ENCODE measurements at regions not wholly inside any gene's neighbourhood (a gene's known extent, or its start where the extent isn't known, plus 50 kb on each side); places are given as distances from the start of the nearest gene placed in this dataset.

GRCh38 chr7:67713451-67714056 lies 716.9 kb downstream of the TYW1 start:
- no peak overlapping the region for H3K27ac Mint-ChIP-seq
- H3K9me3 Mint-ChIP-seq: peaks cover 5% of the 10 kb centered on the region
- no peak overlapping the region for H3K4me3 Mint-ChIP-seq
- H3K36me3 Mint-ChIP-seq: no peaks in the 10 kb centered on the region
- no peaks in the 10 kb centered on the region for H3K27me3 Mint-ChIP-seq
- no peaks in the 10 kb centered on the region for H3K4me1 Mint-ChIP-seq
- ATAC-seq: no peak

GRCh38 chr7:67716729-67717128 lies 720.1 kb downstream of the TYW1 start:
- no peak for ATAC-seq
- no peaks in the 10 kb centered on the region for H3K4me1 Mint-ChIP-seq
- H3K27me3 Mint-ChIP-seq: no peaks in the 10 kb centered on the region
- H3K36me3 Mint-ChIP-seq: no peaks in the 10 kb centered on the region
- no peaks in the 10 kb centered on the region for H3K9me3 Mint-ChIP-seq
- no peak overlapping the region for H3K27ac Mint-ChIP-seq
- H3K4me3 Mint-ChIP-seq: no peak overlapping the region

GRCh38 chr7:67723591-67723990 lies 727.0 kb downstream of the TYW1 start:
- Mint-ChIP-seq H3K9me3 (peaks cover 5% of the 10 kb centered on the region), H3K36me3 (no peaks in the 10 kb centered on the region)

GRCh38 chr7:67724435-67724834 lies 727.8 kb downstream of the TYW1 start:
- H3K36me3 Mint-ChIP-seq: no peaks in the 10 kb centered on the region
- H3K4me1 Mint-ChIP-seq: no peaks in the 10 kb centered on the region
- ATAC-seq: no peak
- H3K27me3 Mint-ChIP-seq: no peaks in the 10 kb centered on the region
- H3K9me3 Mint-ChIP-seq: peaks cover 5% of the 10 kb centered on the region
- no peak overlapping the region for H3K4me3 Mint-ChIP-seq
- H3K27ac Mint-ChIP-seq: no peak overlapping the region

More at GRCh38 chr7:67723591-67723990, 727.0 kb downstream of the TYW1 start:
- Mint-ChIP-seq H3K27me3 (no peaks in the 10 kb centered on the region), H3K27ac (no peak overlapping the region), H3K4me1 (no peaks in the 10 kb centered on the region), H3K4me3 (no peak overlapping the region)
- ATAC-seq: no peak

- Mint-ChIP-seq H3K36me3 (no peaks in the 10 kb centered on the region), H3K4me1 (no peaks in the 10 kb centered on the region), H3K27me3 (no peaks in the 10 kb centered on the region), H3K27ac (no peak overlapping the region), H3K9me3 (peaks cover 6% of the 10 kb centered on the region), H3K4me3 (no peak overlapping the region)
- no peak for ATAC-seq
These were observed 728.3 kb downstream of the TYW1 start for GRCh38 chr7:67724955-67725354.

- no peaks in the 10 kb centered on the region for H3K4me1 Mint-ChIP-seq
- ATAC-seq: no peak
- no peaks in the 10 kb centered on the region for H3K27me3 Mint-ChIP-seq
- peaks cover 8% of the 10 kb centered on the region for H3K9me3 Mint-ChIP-seq
- no peak overlapping the region for H3K27ac Mint-ChIP-seq
- no peaks in the 10 kb centered on the region for H3K36me3 Mint-ChIP-seq
- H3K4me3 Mint-ChIP-seq: no peak overlapping the region
These were observed 728.8 kb downstream of the TYW1 start for GRCh38 chr7:67725423-67725822.

GRCh38 chr7:67729771-67730170 lies 733.1 kb downstream of the TYW1 start:
- H3K4me1 Mint-ChIP-seq: no peaks in the 10 kb centered on the region
- ATAC-seq: no peak

GRCh38 chr7:67731704-67732103 lies 735.1 kb downstream of the TYW1 start:
- peaks cover 16% of the 10 kb centered on the region for H3K9me3 Mint-ChIP-seq
- H3K4me3 Mint-ChIP-seq: no peak overlapping the region
- H3K36me3 Mint-ChIP-seq: no peaks in the 10 kb centered on the region
- ATAC-seq: no peak
- H3K27me3 Mint-ChIP-seq: no peaks in the 10 kb centered on the region
- no peak overlapping the region for H3K27ac Mint-ChIP-seq
- no peaks in the 10 kb centered on the region for H3K4me1 Mint-ChIP-seq

More at GRCh38 chr7:67729771-67730170, 733.1 kb downstream of the TYW1 start:
- H3K36me3 Mint-ChIP-seq: no peaks in the 10 kb centered on the region
- H3K9me3 Mint-ChIP-seq: peaks cover 22% of the 10 kb centered on the region
- H3K27me3 Mint-ChIP-seq: no peaks in the 10 kb centered on the region
- H3K27ac Mint-ChIP-seq: no peak overlapping the region
- no peak overlapping the region for H3K4me3 Mint-ChIP-seq

GRCh38 chr7:67732898-67733297 lies 736.3 kb downstream of the TYW1 start:
- Mint-ChIP-seq H3K36me3 (no peaks in the 10 kb centered on the region), H3K27ac (no peak overlapping the region), H3K4me1 (no peaks in the 10 kb centered on the region), H3K9me3 (peaks cover 16% of the 10 kb centered on the region), H3K4me3 (no peak overlapping the region), H3K27me3 (no peaks in the 10 kb centered on the region)
- ATAC-seq: no peak

GRCh38 chr7:67738145-67738544 lies 741.5 kb downstream of the TYW1 start:
- H3K4me3 Mint-ChIP-seq: no peak overlapping the region
- no peaks in the 10 kb centered on the region for H3K36me3 Mint-ChIP-seq
- H3K27ac Mint-ChIP-seq: no peak overlapping the region
- H3K27me3 Mint-ChIP-seq: no peaks in the 10 kb centered on the region
- peaks cover 22% of the 10 kb centered on the region for H3K9me3 Mint-ChIP-seq
- ATAC-seq: no peak
- H3K4me1 Mint-ChIP-seq: no peaks in the 10 kb centered on the region

- Mint-ChIP-seq H3K36me3 (no peaks in the 10 kb centered on the region), H3K4me3 (no peak overlapping the region), H3K27ac (no peak overlapping the region), H3K27me3 (no peaks in the 10 kb centered on the region), H3K9me3 (peaks cover 17% of the 10 kb centered on the region), H3K4me1 (no peaks in the 10 kb centered on the region)
- ATAC-seq: no peak
These were observed 742.3 kb downstream of the TYW1 start for GRCh38 chr7:67738958-67739357.

GRCh38 chr7:67743501-67743900 lies 746.9 kb downstream of the TYW1 start:
- Mint-ChIP-seq H3K27ac (no peak overlapping the region), H3K4me1 (no peaks in the 10 kb centered on the region), H3K36me3 (no peaks in the 10 kb centered on the region), H3K4me3 (no peak overlapping the region), H3K9me3 (peaks cover 15% of the 10 kb centered on the region), H3K27me3 (no peaks in the 10 kb centered on the region)
- ATAC-seq: no peak

GRCh38 chr7:67752227-67752626 lies 755.6 kb downstream of the TYW1 start:
- no peak for ATAC-seq
- Mint-ChIP-seq H3K9me3 (peaks cover 3% of the 10 kb centered on the region), H3K36me3 (no peaks in the 10 kb centered on the region), H3K27me3 (no peaks in the 10 kb centered on the region), H3K4me1 (no peaks in the 10 kb centered on the region), H3K4me3 (no peak overlapping the region), H3K27ac (no peak overlapping the region)

- Mint-ChIP-seq H3K27ac (no peak overlapping the region), H3K4me3 (no peak overlapping the region), H3K4me1 (no peaks in the 10 kb centered on the region), H3K27me3 (no peaks in the 10 kb centered on the region), H3K9me3 (peaks cover 6% of the 10 kb centered on the region), H3K36me3 (no peaks in the 10 kb centered on the region)
- ATAC-seq: no peak
These were observed 757.3 kb downstream of the TYW1 start for GRCh38 chr7:67753891-67754290.

- Mint-ChIP-seq H3K4me3 (no peak overlapping the region), H3K27ac (no peak overlapping the region), H3K27me3 (no peaks in the 10 kb centered on the region), H3K9me3 (peaks cover 7% of the 10 kb centered on the region), H3K4me1 (no peaks in the 10 kb centered on the region), H3K36me3 (no peaks in the 10 kb centered on the region)
- ATAC-seq: no peak
These were observed 758.0 kb downstream of the TYW1 start for GRCh38 chr7:67754651-67755050.

- H3K4me3 Mint-ChIP-seq: no peak overlapping the region
- H3K27me3 Mint-ChIP-seq: no peaks in the 10 kb centered on the region
- ATAC-seq: no peak
- H3K36me3 Mint-ChIP-seq: no peaks in the 10 kb centered on the region
- H3K4me1 Mint-ChIP-seq: no peaks in the 10 kb centered on the region
- no peak overlapping the region for H3K27ac Mint-ChIP-seq
- peaks cover 11% of the 10 kb centered on the region for H3K9me3 Mint-ChIP-seq
These were observed 761.9 kb downstream of the TYW1 start for GRCh38 chr7:67758551-67758950.

- Mint-ChIP-seq H3K9me3 (peaks cover 8% of the 10 kb centered on the region), H3K27me3 (no peaks in the 10 kb centered on the region), H3K36me3 (no peaks in the 10 kb centered on the region), H3K27ac (no peak overlapping the region), H3K4me3 (no peak overlapping the region), H3K4me1 (no peaks in the 10 kb centered on the region)
- ATAC-seq: no peak
These were observed 764.3 kb downstream of the TYW1 start for GRCh38 chr7:67760971-67761370.

Data from stimulated activated memory B cell treated with anti-CD40 and anti-IgM and Interleukin-4, amounts not matched to agents 10 μg/mL and 1 μg/mL and 100 μg/mL, for 72 hours (primary cell).